ENCODE measurements at regions not wholly inside any gene's neighbourhood (a gene's known extent, or its start where the extent isn't known, plus 50 kb on each side); places are given as distances from the start of the nearest gene placed in this dataset.

- no peak for TF ChIP-seq CTCF (IDR thresholded peaks at IDR 0.05; ENCODE audit: low read length)
- no peak for TF ChIP-seq EZH2 (optimal IDR thresholded peaks at IDR 0.05; ENCODE audit: low read depth, low read length)
Measured at GRCh38 chr6:132167929-132168892, 217.0 kb upstream of the CCN2 start.

Data from MM.1S (cell line).